ENCODE measurements at regions not wholly inside any gene's neighbourhood (a gene's known extent, or its start where the extent isn't known, plus 50 kb on each side); places are given as distances from the start of the nearest gene placed in this dataset.
"Not testable (repeated sequence)": the region's sequence is repeated elsewhere in the genome, so short reads cannot be mapped to it uniquely, and the experiment has no call there.

- no peak for DNase-seq
Measured at GRCh38 chr10:56298941-56299340, 62.1 kb downstream of the ZWINT start.

DNA sequence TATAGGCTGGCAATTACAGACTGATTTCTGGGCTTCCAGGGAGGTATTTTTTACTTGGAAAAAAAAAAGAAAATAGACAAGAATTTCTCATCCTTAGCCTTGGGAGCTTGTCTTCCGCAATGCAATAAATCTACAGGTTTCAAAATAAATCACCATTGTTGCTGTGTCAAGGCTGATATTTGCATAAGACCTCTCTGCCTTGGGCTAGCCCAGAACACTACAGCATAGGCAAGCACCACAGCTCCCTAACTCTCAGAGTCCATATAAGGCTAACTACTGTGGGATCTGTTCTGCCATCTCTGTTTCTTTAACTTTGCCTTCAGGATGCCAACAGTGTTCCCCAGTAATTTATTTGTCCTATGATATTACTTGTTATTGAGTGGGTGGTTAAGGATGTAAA is 64.4 kb downstream of the ZWINT start:
- no peak for DNase-seq

DNA sequence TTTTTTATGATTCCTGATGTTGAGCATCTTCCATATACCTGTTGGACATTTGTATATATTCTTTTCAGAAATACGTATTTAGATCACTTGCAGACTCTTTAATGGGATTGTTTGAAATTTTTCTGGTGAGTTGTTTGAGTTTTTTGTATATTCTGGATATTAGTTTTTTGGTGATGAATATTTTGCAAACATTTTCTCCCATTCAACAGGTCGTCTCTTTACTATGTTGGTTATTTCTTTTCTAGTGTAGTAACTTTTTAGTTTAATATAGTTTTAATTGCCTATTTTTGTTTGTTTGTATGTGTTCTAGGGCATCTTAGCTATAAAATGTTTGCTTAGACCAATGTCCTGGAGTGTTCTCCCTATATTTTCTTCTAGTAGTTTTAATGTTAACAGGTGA is 72.7 kb downstream of the ZWINT start:
- DNase-seq: no peak

DNA sequence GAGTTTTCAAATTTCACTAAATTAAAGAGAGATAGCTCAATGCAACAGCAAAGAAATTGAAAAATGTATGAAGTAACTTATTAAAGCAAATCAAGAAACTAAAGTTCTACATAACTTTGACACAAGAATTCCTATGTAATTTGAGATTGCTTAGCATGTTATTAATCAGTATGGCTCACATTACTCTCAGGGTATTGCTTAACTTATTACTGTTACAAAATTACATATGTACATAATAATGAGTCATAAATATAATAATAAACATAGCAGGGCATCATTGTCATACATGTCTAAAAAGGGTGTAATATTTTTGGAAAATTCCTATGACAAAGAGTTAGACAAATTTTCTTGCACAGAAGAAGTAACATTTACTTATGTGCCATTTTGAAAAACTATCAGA is 75.0 kb downstream of the ZWINT start:
- DNase-seq: no peak

- no peak for DNase-seq
Measured at GRCh38 chr10:56279270-56279669, 81.8 kb downstream of the ZWINT start.

DNA sequence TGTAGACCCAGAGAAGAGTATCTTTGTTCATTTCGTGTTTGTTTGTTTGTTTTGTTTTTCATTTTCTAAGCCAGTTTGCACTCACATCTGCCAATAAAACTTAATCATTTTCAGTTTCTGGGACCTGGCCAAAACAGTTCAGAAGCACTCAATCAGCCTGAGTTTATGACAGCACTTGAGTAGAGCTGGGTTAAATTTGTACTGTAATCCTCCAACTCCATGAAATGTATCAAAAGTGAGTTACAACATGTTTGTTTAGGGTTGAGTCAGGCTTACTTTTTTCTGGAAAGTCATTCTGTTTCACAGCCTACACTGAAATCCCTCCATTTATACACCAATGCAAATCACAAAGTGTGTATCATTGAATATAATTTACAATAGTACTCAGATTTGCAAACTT is 91.9 kb downstream of the ZWINT start:
- DNase-seq: no peak

DNA sequence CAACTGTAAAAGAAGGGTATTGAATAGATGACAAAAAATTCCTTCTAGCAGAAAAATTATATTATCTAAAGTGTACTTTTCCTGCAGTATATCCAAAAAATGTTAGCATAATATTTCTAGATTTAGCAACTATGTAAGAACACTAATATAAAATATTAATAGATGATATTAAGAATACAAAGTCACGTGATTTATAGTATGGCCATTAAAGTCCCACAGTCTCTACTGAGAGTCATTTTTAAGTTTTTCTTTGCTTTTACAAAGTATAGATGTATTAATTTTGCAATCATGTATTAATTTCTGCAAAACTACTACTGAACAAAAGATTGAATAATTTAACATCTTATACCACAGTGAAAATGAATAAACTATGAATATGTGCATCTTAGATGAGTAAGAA is 94.9 kb downstream of the ZWINT start:
- DNase-seq: no peak

DNA sequence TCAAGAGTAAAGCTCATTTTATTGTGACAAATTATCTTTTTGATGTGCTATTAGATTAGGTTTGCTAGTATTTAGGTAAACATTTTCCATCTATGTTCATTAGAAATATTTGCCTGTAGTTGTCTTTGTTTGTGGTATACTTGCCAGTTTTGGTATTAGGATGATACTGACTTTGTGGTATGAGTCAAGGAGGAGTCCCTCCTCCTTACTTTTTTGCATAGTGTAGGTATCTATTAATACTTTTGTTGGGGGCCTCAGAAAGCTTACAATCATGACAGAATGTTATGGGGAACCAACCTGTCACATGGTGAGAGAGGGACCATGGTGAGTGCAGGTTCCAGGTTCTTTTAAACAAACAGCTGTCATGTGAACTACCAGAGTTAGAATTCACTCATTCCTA is 102.1 kb downstream of the ZWINT start:
- DNase-seq: no peak

GRCh38 chr10:56258378-56258777 is 102.7 kb downstream of the ZWINT start:
- no peak for DNase-seq

DNA sequence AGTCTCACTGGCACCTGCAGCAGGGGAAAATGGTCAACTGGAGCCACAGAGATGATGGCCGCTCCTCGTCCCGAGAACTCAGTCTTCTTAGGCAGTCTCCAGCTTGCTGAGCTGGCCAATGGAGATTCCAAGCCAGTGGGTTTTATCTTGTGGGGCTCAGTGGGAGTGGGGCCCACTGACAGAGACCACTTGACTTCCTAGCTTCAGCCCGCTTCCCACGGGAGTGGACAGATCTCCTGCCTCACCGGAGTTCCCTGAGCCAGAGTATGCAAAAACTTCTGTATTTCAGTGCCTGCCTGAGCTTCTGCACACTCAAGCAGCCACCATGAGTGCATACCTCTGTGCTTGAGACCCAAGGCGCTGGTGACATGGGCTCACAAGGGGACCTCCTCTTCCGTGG is 105.8 kb downstream of the ZWINT start:
- DNase-seq: no peak

- no peak for DNase-seq
Measured at GRCh38 chr10:56240471-56240870, 120.6 kb downstream of the ZWINT start.

DNA sequence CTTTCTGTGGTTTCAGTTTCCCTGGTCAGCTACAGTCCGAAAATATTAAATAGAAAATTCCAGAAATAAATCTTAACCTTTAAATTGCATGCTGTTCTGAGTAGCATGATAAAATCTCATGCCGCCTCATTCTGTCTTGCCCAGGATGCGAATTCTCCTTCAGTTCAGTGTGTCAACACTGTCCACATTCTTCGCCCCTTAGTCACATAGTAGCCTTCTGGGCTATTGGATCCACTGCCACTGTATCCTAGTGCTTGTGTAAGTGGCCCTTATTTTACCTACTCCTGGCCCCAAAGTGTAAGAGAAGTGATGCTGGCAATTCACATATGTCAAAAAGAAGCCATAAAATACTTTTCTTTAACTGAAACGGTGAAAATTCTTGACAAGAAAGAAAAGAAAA is 129.6 kb downstream of the ZWINT start:
- no peak for DNase-seq

DNA sequence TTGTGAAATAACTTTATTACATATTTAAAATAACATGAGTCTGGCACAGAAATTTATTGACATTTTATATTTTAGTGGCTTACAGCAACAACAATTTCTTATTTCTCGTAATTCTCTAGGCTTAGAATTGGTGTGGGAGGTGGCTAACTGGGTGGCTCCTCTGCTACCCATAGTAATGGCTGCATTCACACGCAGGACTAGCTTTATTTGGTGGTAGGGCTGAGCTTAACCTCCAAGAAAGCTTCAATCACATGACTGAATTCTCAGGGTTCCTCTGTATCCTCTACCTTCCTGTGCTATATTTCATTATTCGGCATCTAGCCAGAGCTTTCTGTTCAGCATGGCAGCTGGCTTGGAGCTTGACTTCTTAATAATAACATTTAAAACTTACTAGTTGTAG is 138.8 kb downstream of the ZWINT start:
- no peak for DNase-seq

- DNase-seq: no peak
Measured at GRCh38 chr10:56212951-56213350, 148.1 kb downstream of the ZWINT start.

- DNase-seq: no peak
Measured at GRCh38 chr10:56181607-56182006, 179.5 kb downstream of the ZWINT start.

GRCh38 chr10:56178210-56178609 is 182.8 kb downstream of the ZWINT start:
- DNase-seq: no peak

- DNase-seq: not testable (repeated sequence)
Measured at GRCh38 chr10:56155091-56155513, 206.0 kb downstream of the ZWINT start.

DNA sequence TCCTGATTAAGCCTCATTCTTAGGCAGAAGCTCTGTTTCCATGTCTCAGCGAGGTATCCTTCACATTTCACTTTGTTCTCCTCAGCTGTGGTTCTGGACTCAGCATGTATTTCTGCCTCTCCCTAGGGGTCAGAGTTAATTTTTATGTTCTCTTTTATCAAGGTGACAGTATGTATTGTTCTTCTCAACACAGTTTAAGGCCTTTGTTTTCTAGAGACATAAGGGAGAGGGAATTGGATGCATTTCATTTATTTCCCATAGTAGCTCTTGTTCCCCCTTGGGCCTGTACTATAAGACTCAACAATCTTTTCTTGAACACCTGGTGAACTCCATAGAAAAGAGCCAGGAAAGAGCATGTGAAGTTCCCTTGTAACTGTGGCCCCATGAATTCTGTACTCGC is 214.3 kb downstream of the ZWINT start:
- no peak for DNase-seq

DNA sequence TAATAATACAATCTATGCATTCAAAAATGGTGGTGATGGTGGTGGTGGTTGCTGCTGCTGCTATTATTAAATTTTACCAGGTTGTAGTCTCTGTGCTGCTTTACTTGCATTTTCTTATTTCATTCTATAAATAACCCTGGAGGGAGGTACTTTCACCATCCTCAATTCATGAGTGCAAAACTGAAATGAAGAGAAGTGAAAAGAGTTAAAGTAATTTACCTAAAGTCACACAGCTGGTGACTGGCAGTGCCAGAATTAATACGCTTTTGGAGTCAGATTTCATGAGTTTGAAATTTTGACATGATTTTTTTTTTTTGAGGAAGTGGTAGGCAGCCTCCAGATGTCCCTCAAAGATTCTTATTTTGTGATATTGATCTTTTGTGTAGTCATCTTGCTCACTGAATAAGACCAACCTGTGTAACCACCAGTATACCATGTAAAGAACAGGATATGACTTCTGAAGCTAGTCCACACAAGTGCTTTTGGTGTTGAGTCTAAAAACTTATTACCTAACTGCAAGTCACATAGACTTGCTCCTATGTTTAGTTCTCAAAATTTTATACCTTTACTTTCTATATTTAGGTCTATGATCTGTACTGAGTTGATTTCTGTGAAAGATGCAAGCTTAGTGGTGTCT is 218.8 kb downstream of the ZWINT start:
- no peak for DNase-seq

- DNase-seq: no peak
Measured at GRCh38 chr10:56139405-56139804, 221.7 kb downstream of the ZWINT start.

GRCh38 chr10:56135828-56136227 is 225.2 kb downstream of the ZWINT start:
- DNase-seq: no peak

DNA sequence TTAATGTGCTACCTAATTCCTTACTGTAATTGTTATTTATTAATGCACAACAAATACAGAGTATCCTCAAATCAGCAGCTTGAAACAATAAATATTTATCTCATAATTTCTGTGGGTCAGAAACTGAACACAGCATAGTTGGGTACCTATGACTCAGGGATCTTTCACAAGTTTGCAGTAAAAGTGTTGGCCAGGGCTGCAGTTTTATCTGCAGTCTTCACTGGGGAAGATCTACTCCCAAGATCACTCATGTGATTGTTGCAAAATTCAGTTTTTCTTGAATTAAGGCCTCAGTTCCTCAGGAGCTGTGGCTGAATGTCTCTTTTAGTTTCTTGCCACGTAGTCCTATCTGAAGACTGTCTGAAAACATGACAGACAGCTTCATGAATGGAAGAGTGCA is 237.8 kb downstream of the ZWINT start:
- DNase-seq: no peak

DNA sequence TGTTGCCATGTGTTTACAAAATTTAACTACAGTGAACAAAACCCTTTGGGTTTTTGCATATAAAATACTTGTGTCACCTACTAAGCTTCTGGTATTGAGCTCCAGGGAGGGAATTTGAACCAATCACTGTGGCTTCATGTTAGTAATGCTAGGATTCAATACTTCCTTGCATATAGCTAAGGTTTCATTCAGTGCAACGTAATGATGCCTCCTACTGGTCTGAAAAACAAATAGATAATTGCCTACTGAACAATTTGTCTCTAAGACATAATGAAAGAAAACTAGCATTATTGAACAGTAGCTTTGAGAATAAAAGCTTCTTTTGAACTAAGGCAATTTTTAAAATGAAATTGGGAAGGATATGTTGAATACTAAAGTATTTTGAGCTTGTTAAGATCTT is 244.4 kb downstream of the ZWINT start:
- no peak for DNase-seq

GRCh38 chr10:56109454-56109853 is 251.6 kb downstream of the ZWINT start:
- no peak for DNase-seq

Data from anterior cingulate cortex (tissue), 58 donors.